ENCODE measurements at regions not wholly inside any gene's neighbourhood (a gene's known extent, or its start where the extent isn't known, plus 50 kb on each side); places are given as distances from the start of the nearest gene placed in this dataset.

- no peak for DNase-seq (ENCODE audit: low read depth in 3 of 3, low spot score in 2 of 3)
Observed at GRCh38 chr12:46456356-46457334, 84.1 kb upstream of the SLC38A2 start.

DNA sequence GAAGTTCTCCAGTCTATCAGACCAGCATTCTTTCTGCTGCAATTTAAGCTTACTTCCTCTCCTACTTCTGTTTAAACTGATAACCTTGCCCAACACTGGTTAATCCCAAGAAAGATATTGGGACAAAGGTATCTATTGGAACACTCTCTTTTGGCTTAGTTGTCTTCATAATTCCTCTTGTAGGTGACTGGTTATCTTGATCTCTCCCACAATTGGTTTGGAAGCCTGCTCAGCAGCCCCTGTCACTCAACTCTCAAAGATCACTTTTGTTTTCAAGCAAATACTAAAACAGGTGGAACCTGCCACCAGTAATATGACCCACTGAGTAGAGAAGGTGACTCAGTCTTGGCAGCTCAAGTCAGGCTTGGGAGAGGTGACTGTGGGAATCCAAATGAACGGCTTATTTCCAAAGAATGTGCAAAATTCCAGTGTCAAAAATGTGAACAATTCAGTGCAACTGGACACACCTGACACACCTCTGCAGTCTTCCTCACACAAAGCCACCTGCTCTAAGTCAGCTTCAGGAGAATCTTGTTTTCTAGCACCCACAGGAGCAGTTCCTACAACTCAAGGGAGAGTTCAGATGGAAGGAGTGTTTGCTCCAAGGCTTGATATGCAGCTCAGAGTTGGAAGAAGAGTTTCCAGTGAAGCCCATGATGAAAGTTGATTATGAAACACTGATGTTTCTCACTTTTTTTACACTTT, 83.2 kb upstream of the SLC38A2 start:
- DNase-seq (ENCODE audit: low read depth in 3 of 3, low spot score in 2 of 3) = no peak

DNA sequence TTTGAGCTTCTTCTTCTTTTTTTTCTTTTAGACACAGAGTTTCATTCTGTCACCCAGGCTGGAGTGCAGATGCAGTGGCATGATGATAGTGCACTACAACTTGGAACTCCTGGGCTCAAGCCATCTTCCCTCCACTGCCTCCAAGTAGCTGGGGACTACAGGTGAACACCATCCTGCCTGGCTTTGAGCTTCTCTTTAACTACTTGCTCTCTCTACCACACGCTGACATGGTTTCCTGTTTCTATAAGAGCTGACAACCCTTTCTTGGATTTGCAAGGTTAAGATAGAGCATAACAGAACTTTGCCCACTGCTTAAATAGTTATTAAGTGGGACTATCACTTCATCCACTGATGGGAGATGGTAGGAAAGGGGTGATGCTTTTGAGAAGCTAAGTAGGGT, 82.4 kb upstream of the SLC38A2 start:
- no peak for DNase-seq (ENCODE audit: low read depth in 3 of 3, low spot score in 2 of 3)

DNA sequence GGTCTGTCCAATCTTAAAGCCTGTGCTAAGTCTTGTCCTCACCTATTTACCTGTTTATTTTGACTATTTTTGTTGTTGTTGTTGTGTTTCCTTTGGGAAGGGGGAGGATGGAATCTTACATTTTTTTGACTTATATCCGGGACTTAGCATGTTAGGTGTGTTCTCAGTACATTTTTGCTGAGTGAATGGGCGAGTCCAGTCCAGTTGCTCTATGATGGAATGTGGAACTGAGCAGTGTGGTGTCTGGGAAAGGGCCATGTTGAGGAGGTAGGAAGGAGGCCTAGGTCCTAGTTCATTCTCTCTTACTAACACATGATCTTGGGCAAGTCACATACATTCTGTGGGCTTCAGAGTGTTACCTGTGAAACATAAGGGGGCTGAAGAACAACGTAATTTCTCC, 80.9 kb upstream of the SLC38A2 start:
- no peak for DNase-seq (ENCODE audit: low read depth in 3 of 3, low spot score in 2 of 3)

- DNase-seq (ENCODE audit: low read depth in 3 of 3, low spot score in 2 of 3) = no peak
Observed at GRCh38 chr12:46452776-46453175, 80.2 kb upstream of the SLC38A2 start.

- no peak for DNase-seq (ENCODE audit: low read depth in 3 of 3, low spot score in 2 of 3)
Observed at GRCh38 chr12:46452061-46452615, 79.6 kb upstream of the SLC38A2 start.

DNA sequence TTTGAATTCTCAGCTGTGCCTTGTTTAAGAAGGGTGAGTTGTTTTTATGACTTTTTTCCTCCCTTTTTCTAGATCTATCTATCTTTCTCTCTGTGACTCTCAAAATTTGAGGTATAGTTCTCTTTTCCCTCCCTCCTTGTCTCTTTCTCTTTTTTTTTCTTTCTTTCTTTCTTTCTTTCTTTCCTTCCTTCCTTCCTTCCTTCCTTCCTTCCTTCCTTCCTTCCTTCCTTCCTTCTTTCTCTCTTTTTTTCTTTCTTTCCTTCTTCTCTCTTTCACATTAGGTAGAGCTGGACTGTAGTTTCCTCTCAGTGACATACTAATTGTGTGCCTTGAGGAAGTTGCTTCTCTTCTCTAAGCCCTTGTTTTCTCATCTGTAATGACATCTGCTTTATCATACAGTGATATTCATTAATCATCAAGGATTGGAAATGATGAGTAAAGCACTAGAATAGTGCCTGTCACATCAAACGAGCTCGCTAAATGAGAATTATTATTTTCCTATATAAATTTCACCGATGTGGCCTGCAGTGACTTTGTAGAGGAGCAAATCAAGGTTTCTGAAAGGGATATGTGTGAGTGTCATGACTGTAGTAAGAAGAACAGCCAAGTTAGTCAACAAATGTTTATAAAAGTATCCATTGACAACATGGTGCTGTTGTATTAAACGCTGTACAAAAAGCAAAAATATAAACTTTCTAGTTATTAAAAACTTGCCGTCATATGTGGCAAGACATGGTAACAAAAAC, 78.9 kb upstream of the SLC38A2 start:
- DNase-seq (ENCODE audit: low read depth in 3 of 3, low spot score in 2 of 3) = no peak

DNA sequence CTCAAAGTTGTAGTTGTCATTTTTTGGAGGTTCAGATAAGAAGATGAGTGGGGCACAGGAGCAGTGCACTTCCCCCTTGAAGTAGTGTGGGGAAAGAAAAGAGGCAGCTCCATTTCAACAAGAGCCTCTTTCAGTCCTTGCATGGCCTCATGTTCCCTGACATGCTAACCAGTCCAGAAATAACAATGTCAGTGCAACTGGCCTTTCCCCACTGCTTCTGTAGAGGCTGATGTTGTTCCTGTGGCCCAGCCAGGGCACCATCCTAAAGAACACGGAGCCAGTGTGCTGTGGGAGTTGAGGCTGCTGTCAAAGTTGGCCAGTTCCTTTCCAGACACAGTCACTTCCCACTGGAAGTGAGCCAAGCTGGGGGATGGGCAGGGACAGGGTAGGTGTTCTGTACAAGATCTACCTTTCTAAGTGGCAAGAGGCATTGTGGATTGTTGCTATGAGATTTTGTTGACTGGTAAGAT, 77.7 kb upstream of the SLC38A2 start:
- DNase-seq (ENCODE audit: low read depth in 3 of 3, low spot score in 2 of 3) = no peak

DNA sequence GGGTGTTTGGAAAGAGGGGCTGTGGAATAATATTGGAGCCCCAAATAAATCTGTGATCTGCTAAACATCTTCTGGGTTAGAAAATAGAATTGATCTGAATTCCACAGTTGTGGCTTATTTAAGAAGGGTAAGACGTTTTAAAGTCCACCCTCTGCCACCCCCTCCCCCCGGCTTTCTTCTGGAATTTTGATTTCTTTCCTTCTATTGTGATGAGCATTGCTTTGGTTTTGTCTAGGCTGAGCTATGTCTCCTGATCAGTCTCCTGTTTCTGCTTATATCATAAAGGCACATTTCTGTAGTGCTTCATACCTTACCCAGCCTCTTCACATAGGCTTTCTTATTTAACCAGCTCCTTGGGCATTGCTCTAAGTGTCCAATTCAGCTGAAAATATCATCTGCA, 77.3 kb upstream of the SLC38A2 start:
- DNase-seq (ENCODE audit: low read depth in 3 of 3, low spot score in 2 of 3) = no peak

DNA sequence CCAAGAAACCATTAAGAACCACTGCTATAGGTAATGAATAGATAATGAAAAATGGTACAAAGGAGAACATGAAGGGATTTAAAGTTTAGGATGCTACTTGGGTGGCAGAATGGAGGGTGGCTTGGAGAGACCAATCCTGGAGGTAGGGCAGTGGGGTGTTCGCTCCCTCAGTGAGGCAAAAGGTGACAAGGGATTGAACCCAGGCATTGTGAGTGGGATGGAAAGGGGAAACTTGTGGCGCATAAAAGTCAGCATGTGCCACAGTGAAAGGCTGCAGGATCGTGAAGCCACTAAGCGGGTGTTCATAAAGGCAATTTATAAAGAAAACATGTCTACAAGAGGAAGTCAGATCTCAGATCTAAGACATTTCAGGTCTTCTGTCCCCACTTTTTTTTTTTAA, 76.7 kb upstream of the SLC38A2 start:
- no peak for DNase-seq (ENCODE audit: low read depth in 3 of 3, low spot score in 2 of 3)

GRCh38 chr12:46446645-46447044, 74.1 kb upstream of the SLC38A2 start:
- no peak for DNase-seq (ENCODE audit: low read depth in 3 of 3, low spot score in 2 of 3)

GRCh38 chr12:46445551-46446235, 73.1 kb upstream of the SLC38A2 start:
- no peak for DNase-seq (ENCODE audit: low read depth in 3 of 3, low spot score in 2 of 3)

- DNase-seq (ENCODE audit: low read depth in 3 of 3, low spot score in 2 of 3) = no peak
Observed at GRCh38 chr12:46445093-46445492, 72.5 kb upstream of the SLC38A2 start.

- no peak for DNase-seq (ENCODE audit: low read depth in 3 of 3, low spot score in 2 of 3)
Observed at GRCh38 chr12:46443594-46444263, 71.2 kb upstream of the SLC38A2 start.

GRCh38 chr12:46442738-46443137, 70.2 kb upstream of the SLC38A2 start:
- DNase-seq (ENCODE audit: low read depth in 3 of 3, low spot score in 2 of 3) = no peak

DNA sequence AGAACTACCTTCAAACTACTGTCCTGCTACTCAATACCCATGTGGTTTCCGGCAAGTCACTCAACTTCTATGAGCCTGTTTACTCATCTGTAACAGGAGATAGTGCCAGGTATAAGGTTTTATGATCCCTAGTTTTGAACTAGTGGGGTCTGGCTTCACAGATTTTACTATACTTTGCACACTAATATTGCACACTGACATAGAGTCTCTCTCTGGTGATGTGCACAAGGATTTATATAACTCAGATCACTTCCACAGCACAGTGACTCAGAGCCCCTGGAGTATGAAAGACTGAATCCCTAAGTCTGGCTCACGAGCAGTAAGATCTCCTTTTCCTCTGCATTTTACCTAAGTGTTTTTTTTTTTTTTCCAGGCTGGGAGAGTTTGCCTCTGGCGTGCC, 69.7 kb upstream of the SLC38A2 start:
- DNase-seq (ENCODE audit: low read depth in 3 of 3, low spot score in 2 of 3) = no peak

GRCh38 chr12:46439793-46440511, 67.4 kb upstream of the SLC38A2 start:
- DNase-seq (ENCODE audit: low read depth in 3 of 3, low spot score in 2 of 3) = no peak

DNA sequence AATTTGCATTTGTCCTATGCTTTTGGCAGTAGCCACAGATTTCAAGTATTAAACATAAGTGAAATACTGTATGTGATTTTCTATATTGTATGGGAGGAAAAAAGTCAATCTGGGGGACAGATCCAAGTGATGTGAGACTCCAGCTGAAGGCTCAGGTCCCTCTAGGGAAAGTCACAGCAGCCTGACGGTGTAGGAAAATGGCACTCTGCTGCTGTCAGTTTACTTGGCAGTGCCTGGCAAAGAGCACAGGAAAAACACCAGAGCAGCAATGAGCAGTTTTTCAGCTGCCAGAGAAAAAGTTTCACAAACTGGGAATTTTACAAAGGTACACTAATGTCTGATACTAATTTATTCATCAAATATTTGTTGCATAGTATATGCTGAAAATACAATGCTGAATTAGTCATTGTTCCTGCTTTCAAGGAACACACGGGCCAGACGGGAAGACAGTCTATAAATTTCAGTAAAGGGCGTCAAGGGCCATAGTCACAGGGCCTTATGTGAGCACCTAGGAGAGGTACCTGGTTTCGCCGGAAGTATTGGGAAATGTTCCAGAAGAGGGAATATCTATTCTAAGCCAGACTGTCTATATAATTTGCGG, 66.2 kb upstream of the SLC38A2 start:
- DNase-seq (ENCODE audit: low read depth in 3 of 3, low spot score in 2 of 3) = no peak

DNA sequence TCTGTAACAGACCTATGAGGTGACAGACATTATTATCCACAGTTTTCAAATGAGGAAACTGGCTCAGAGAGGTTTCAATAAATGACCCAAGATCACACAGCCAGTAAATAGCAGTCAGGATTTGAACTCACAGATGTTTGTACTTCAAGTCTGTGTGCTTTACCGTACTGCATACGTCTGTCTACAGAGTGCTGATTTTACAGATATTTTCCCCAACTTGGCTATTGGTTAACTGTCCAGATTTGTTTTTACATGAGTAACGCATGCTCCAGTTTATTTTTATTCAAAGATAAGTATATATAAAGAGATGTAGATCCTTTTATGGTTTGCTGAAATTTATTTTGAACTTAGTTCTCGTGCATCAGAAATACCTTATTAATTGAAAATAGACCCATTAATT, 65.7 kb upstream of the SLC38A2 start:
- no peak for DNase-seq (ENCODE audit: low read depth in 3 of 3, low spot score in 2 of 3)
